HPDE6-E6E7 (cell line): ENCODE measurements at regions not wholly inside any gene's neighbourhood (a gene's known extent, or its start where the extent isn't known, plus 50 kb on each side); places are given as distances from the start of the nearest gene placed in this dataset.

Source experiments
- DNase-seq: peaks from one replicate; pipeline ENCODE4 v3.0.0; 2011; ENCODE audit warnings: missing footprints; ENCODE audit errors: extremely low spot score

DNA sequence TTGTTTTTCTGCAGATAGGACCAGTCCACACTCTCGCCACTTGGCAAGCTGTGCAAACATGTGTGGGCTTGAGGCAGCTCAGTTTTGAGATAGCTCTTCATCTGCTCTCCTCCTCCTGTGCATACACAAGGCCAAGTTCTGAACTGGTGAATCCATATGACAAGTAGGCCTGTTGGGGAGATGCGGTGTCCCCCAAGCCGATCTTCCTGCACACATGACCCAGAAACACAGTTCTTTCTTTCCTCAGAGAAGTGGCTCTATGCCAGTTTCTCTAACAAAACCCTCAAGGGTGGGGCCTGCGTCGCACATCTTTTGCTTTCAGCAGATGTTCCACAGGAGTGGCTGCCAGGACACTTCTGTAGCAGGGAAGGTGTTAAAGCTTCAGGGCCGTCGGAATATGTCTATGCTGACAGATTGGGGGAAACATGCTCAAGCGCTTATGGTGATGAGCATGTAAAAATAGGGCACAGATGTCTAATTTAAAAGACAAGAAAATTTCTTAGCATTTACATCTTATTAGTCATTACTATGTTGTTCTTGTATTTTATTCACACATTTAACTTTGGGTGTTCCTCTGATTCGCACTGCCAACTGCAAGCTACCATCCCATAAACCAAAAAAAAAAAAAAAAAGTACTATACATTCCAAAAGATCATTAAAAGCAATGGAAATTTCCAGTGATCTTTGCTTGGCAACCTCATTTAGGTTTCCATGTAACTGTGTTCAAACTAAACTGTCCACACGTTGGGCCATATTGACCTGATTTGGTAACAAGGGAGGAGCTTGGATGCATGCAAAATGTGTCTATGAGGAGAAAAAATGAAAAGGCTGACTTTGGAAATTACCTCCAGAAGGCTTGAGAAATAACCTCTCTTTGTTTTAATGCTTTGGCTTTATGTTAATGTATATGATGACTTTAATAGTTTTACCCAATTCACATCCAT is 1055.5 kb upstream of the KLHL29 start:
- no peak for DNase-seq

DNA sequence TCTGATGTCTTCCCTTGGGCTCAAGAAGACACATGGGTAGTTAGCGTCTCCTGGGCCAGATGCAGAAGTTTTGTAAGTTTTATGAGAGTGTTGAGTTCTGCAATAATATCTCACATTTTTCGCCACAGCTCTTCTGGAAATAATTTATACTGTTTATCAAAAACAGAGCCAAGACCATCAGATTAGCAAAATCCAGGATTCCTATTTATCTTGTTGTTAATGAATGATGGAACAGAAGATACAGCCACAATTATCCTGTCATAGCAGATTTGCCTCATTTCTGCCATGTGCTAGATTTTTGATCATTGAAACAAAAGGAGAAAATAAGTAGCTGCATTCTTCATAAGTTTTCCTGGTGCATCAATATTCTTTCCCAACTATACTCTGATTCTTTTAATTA is 1048.6 kb upstream of the KLHL29 start:
- DNase-seq, result no peak

DNA sequence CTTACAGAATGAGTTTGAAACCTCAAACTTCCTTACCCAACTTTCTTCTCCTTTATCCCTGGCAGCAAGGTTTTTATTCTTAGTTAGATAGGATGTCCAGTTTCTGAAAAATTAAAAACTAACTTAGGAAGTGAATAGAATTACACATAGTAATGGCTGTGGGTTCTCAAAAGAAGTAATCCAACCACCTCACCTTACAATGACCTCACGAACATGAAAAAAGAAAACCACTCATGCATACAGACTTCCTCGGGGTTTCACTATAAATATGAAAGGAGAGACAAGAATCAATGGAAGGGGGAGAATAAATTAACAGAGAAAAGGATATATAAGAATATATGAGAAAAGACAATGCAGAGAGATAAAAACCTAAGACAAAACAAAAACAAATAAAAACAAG is 1044.3 kb upstream of the KLHL29 start:
- DNase-seq, result no peak

DNA sequence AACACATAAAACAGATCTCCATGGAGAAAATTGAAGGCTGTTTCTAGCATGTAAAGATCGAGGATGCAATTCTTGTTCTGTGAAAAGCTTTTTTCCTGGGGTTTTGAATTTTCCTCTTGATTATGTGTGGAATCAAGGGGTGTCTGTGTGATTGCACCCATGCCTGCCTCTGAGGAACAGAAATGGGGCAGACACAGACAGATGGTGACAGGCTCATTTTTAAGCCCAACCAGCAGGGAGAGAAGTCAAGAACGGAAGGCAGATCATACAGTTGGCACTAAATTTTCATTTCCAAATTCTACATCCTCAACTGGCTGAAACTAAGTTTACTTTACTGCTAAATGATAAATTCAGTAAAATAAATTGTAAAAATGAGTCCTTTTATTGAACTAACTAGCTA is 1037.7 kb upstream of the KLHL29 start:
- no peak for DNase-seq

DNA sequence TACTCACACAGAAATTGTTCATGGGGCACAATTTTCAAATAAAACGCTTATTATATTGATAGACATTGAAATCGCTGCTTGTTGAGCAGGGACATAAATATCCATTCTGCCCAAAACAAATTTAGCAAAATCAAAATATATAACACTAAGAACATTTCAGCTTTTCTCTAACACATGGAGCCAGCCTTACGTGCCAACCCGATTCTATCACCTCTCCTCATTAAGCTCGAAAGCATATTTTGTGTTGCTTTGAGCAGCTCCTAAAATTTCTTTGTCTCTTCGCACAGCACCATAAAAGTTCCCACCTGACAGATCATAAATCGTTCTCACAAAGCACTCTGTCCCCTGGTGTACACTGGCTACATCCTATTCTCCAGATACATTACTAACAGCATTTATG is 1034.4 kb upstream of the KLHL29 start:
- DNase-seq, result no peak

DNA sequence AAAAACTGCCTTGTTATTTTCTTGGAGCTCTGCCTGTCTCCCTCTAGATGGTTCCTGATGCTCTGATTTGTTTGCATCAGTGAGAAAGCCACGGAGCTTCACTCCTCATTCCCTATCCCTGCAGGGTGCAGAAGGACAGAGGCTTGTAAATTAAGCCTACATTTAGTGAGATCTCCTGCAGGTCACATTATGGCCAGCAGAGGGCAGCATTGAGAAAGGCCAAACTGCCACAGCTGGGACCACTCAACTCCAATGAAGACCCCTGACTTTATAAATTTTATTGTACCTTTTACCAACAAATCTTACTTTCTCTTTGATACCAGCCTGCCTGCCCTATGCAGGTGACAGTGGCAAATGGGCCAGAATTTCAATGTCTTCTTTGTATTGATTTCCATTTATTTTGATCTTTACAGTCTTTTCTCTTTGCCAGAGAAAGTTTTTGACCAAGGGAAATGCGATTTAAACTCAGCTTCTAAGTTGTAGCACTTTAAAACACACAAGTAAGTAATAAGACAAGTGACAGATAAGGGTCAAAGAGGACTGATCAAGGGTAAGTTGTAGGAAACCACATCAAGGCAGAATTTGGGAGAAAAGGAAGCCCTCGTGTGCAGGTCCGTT is 1029.1 kb upstream of the KLHL29 start:
- DNase-seq, result peak; percentile 4

DNA sequence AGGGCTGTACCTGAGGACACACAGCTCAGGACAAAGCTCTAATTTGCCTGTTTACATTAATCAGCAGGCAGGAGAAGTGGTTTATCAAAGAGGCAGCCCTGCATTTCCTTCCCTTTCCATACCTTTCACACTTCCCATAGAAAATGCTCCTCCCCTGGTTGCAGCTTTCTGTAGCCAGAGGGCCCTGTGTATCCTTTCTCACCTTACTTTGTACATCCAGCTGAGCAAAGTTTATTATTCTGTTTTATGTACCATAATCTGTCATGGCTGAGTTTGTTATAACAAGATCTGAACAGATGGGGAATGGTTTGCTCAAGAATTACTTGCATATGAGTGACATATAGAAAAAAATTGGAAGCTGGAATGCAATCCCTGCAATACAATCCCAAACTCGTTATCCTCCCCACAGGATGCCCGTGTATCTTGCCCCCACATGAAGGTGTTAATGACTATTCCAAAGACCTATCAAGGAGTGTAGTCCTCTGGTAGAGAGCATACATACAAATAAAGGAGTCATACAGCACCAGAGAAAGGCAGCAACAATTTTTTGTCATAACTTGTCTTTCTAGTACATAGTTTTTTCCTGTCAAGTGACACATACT is 1025.8 kb upstream of the KLHL29 start:
- DNase-seq, result no peak

DNA sequence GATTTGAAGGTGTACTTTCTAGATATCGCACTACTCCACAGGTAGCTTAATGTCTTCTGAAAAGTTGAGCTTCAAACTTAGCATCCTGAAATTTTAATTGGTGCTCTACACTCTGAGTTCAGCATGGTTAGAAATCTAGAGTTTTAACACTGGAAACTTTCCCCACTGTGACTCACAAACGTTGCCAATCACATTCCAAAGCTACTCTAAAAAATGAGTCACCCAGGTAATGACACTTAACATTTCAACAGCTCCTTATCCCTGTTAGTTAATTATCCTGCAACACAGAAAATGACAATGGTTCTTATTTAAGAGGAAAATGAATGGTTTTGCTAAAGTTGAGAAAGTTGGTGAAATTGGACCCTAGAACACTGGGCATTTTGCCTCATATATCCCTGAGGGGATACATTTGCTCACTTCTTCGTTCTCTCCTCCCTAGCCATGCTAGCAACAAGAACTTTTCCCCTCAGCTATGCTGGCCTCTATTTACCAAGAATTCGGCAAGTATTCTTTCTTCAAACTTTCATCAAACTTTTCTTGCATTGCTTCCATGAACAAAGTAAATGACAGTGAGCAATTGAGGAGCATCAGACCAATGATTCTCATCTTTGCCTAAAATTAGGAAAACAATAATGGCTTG is 1024.1 kb upstream of the KLHL29 start:
- no peak for DNase-seq

DNA sequence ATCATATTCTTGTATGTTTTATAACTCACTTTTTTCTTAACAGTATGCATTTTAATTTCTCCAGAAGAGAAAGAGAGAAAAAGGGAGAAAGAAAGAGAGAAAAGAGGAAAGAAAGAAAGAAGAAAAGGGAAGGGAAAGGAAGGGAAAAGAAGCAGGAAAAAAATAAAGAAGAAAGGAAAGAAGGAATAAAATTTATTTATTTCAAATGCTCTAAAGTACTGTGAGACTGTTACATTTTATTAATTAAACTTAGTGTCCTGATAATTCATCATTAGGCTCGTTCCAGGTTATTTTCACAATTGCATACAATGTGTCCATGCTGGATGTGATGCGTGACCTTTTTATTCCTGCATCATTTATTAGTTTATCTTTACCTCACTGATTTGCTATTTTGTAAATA is 1023.4 kb upstream of the KLHL29 start:
- DNase-seq, result no peak

DNA sequence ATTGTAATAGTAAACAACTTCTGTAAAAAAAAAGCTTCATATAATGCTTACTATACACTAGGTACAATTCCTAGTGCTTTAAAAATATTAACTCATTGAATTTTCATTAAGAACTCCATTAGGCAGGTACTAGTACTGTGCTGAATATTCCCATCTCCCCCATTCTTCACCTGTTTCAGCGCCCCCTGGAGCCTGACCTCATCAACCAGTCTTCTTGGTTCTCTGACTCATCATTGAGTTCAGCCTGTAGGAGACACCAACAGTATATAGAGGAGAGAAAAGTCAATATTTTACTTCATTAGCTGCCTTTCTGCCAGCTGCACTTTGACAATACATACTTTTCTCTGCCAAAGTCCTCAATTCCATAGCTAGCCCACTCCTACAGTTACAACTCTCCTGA is 1009.9 kb upstream of the KLHL29 start:
- DNase-seq, result no peak

DNA sequence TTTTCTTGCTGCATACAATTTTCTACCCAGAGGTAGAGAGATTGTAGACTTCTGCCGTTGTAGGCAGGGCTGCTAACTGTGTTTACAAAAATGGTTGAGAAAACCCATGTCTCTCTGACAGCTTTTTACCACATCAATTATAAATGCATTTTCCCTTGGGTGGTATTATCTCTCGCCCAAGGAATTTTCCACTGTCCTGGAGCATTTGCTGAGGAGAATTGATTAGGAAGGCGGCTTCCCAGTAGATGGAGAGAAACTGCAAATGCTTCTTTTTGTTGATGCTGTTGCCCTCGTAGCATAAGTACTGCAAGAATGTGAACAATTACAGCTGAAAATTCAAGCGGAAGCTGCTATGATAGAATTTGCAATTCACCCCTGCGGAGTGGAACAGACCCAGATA is 1007.7 kb upstream of the KLHL29 start:
- no peak for DNase-seq

DNA sequence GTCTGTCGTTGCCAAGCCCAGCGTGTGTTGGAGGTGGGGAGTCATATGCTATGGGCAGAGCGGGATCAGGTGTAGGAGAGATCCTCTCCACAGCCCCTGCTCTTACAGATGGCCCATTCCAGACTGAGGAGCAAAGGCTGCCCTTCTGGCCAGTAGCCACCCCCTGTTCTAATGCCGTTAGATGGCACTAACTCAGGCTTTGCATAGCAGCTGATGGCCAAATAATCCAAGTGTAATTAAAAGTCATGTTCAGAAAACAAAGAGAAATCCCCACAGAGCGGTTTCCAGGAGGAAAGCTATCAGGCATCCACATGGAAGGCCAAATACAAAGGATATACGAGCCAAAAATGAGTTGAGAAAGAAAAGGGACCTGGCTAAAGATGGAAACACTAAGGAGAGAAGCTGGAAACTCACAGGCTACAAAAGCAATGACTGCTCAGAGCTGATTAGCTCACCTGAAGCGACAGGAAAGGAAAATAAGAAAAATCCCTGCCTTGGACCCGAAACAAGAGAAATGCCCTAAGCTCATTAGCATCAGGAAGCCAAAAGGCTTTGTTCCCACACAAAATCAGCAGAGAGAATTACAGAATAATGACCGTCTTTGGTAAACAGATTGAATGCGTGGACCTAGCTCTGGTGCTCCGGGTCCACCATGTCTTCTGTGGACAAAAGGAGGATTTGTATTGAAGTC is 1002.4 kb upstream of the KLHL29 start:
- no peak for DNase-seq

DNA sequence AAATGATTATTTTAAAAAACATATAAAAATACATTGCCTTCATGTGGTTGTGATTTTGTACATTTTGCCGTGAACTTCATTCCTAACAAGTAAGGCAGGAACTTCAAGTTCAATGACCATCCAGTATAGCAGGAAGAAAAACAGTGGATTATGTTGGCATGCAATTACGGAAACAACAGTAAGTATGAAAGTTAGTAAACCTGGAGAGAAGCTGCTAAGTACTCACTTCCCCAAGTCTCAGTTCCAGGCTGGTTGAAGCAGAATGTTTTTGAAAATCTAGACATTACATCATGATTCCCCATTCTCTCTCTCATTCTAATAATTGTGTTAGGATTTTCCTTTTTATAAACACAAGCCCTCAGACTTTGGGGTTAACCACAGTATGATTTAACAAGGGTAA is 987.1 kb upstream of the KLHL29 start:
- DNase-seq, result no peak

DNA sequence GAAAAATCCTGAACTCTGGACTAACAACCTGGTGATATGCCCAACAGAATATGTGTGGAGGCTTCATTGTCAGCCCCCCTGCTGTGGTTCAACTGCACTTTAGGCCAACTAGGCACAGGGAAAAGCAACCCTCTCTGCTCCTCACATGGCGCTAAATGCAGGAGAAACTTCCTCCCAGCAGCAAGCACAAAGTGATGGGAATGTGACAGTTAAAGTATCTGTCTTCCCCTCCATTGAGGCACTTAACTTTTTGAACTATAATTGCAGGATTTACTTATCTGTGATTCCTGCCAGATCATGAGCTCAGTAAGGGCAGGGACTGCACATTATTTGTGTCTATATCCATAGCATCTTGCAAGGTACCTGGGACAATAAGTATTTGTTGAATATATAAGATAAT is 981.2 kb upstream of the KLHL29 start:
- no peak for DNase-seq

DNA sequence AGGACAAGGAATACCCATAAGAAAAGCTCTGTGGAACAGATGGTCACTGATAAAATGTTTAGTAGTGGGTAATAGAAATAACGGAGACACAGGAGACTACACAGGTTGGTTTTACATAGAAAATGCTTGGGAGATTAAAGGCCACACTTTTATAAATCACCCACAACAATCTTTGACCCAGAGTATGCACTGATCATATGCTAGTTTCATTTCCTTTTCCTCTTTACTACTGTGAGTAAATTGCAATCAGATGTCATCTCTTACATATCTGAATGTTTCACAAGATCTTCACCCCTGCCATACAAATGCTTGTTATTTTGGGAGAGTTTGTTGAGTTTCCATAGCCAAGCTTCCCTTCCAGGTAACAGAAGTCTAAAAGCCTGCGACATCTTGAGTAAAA is 978.4 kb upstream of the KLHL29 start:
- DNase-seq, result no peak

DNA sequence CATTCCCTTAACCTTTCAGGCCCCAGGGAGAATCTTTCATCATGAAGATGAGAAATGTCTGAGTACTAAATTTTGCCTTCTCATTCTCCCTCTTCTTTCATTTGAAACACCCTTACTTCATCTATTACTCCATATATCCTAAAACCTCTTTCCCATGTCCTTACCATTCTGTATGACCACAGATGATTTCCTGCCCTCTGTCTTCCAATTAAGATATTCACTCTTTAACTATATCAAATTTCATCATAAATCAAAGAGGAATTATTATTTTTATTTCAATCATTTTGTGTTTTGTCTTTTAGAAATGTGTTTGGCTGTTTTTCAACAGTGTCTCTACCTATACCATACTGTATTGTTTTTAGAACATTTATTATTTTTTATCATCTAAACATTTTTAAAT is 964.9 kb upstream of the KLHL29 start:
- DNase-seq, result no peak

DNA sequence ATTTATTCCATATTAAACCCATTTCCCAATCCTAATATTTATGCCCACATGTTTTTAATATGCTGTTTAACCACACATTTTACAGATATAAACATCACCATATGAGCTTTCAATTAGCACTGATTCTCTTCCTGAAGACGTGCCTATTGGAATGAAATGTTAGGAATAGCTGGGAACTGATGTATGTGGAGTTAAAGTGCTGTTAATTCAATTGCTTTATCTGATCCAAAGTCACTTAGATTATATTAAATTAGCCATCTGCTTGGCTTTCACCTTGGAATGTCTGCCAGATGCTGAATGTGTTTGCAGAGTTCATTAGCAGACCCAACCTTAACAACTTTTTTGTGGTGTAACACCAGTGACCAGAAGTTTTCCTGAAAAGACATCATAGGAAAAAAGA is 942.9 kb upstream of the KLHL29 start:
- no peak for DNase-seq

DNA sequence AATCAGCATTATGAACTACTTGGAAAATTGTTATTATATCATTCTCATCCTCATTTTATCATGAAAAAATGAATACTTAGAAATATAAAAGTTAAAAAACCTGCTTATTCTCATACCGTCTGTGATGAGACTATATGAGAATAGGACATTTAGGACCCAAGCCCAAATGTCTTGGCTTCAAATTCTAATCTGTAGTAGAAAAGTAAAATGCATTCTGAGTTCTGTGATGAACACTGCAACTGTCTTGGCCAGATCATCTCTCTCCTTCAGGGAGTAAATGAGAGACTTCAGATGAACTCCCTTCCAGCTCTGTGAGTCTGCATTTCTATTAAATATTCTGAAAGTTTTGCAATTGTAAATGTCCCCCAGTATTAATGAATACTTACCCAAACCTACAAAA is 940.7 kb upstream of the KLHL29 start:
- DNase-seq, result no peak

DNA sequence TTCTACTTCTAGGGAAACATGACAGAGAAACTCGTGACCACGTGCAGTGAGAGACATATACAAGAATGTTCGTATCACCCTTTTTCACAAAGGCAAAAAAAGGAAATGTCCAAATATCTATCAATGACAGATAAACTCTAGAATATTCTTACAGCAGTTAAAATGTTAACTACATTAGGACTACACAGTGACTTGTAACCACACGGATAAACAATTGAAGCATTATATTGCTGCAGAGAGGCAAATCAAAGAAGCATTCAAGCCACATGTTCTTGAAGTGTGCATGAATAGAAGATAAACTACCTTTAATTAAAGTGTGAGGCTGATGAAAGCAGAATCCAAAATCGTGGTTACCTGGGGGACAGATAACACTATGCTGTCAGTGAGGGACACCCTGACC is 935.3 kb upstream of the KLHL29 start:
- DNase-seq, result no peak

DNA sequence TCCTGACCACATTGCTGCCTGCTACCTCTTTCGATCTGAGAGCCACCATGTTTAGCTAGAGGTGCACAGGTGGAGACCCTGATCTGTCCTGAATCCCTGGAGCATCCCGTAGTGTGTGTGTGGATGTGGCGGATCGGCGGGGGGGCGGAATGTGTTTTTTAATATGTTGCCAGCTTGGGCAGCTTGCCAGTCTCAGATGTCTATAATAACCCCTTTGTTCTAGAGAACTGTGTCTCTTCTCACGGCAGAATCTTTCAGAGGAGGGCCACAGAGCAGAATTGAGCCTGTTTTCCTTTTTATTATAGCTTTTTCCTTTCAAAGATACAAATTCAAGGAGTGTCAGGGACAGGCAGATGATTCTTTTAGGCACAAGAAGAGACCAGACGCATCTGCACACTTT is 934.1 kb upstream of the KLHL29 start:
- DNase-seq, result no peak

DNA sequence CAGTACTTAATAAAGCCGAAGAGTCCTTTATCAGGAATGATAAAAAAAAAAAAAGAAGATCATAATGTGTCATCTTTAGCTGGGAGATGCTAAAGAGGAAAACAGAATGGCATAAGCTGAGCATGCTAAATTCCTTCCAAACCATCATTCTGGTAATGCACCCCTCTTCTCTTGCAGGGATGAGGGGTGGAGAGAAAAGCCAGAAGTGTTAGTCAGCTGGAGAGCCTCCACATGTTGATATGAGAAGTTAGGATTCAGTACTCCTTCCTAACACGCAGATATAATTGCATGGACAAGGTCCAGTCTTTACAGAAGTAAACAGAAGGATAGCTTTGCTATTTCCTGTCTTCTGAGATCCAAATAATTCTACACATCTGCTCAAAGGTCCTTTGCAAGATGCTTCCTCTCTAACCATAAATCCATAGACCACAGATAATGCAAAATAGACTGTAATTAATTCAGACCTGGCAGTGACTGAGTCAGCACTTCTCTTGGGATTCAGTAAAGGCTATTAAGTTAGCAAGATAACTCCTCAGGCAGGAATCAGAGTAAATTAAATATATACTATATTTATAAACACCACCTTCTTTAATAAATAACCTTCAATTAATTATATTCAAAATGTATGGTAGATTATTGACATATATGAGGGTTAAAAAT is 930.0 kb upstream of the KLHL29 start:
- DNase-seq, result no peak
